NB4 (cell line): ENCODE measurements at regions not wholly inside any gene's neighbourhood (a gene's known extent, or its start where the extent isn't known, plus 50 kb on each side); places are given as distances from the start of the nearest gene placed in this dataset.

Experiments used
- CTCF ChIP-seq: IDR thresholded peaks from one replicate; pipeline ENCODE4 v1.5.1; 2012; ENCODE audit warnings: low read depth, low read length
- POLR2A ChIP-seq: IDR thresholded peaks from 2 replicates; pipeline ENCODE4 v1.6.1; 2011; ENCODE audit warnings: mild to moderate bottlenecking; ENCODE audit not compliant: insufficient read length; ENCODE audit errors: extremely low read depth

- TF ChIP-seq POLR2A (no peak), CTCF (no peak)
Observed at GRCh38 chr4:166531703-166532102, 658.7 kb downstream of the TLL1 start.
